ENCODE measurements at regions not wholly inside any gene's neighbourhood (a gene's known extent, or its start where the extent isn't known, plus 50 kb on each side); places are given as distances from the start of the nearest gene placed in this dataset.

DNA sequence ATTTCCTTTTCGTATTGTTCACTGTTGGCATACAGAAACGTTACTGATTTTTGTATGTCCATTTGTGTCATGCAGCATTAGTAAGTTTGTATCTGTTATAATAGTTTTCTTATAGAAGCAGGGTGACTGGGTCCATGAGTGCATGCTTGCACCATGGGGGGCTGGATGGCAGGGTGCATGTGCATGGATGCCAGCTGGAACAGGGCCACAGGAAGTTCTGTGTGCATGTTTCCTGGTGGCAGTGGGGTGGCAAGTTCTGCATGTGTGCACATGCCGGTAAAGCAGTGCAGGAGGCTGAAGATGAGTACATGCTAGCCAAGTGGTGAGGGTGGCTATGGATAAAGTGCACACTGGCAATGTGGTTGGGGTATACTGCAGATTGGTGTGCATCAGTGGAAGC lies 468.0 kb upstream of the KLHL4 start:
- Histone ChIP-seq H3K4me3 (ENCODE audit: low read length) (no peak overlapping the region), H4K8ac (ENCODE audit: low read depth, low read length) (no peak overlapping the region), H3K27me3 (ENCODE audit: insufficient read depth, low read length, poor library complexity) (no peaks in the 10 kb centered on the region), H3K9ac (ENCODE audit: low read length) (no peak overlapping the region), H3K18ac (ENCODE audit: low read length) (no peak overlapping the region), H2BK120ac (ENCODE audit: low read depth, low read length) (no peak overlapping the region), H2AK5ac (ENCODE audit: low read length) (no peak overlapping the region), H3K23ac (ENCODE audit: low read length) (no peak overlapping the region), H3K56ac (ENCODE audit: low read length) (no peak overlapping the region), H3K4me1 (ENCODE audit: control insufficient read depth, low read depth, low read length) (no peaks in the 10 kb centered on the region), H3K27ac (ENCODE audit: low read depth, low read length) (no peak overlapping the region), H2BK15ac (replicated peaks; ENCODE audit: low read depth) (no peak overlapping the region), H3K79me2 (ENCODE audit: control insufficient read depth, insufficient read depth, low read length) (no peaks in the 10 kb centered on the region), H2BK5ac (ENCODE audit: low read length) (no peak overlapping the region), H3K4me2 (ENCODE audit: low read length) (no peak overlapping the region), H3K36me3 (ENCODE audit: control insufficient read depth, insufficient read depth, low read length) (no peaks in the 10 kb centered on the region), H4K5ac (ENCODE audit: low read length) (no peak overlapping the region), H3K79me1 (ENCODE audit: low read length) (no peaks in the 10 kb centered on the region), H3K4ac (ENCODE audit: low read depth, low read length) (no peak overlapping the region)
- WGBS (ENCODE audit: extremely low coverage, insufficient coverage, low lambda C conversion rate): no CpG with 5 or more reads among the region's 3 CpGs
- DNase-seq: no peak

DNA sequence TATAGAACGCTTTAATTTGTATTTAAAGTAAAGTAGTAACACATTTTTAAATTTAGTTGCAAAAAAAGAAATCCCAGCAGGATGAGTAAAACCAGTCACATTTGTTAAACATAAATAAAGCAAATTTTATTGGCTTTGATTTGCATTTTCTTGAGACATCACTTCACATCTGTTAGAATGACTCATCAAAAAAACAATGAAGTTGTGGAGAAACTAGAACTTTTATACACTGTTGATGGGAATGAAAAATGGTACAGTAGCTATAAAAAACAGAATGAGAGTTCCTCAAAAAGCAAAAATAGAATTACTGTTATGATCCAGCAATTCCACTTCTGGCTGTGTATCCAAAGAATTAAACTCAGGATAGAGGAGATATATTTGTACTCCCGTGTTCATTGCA lies 454.0 kb upstream of the KLHL4 start:
- Histone ChIP-seq H2BK5ac (ENCODE audit: low read length) (no peak overlapping the region), H3K36me3 (ENCODE audit: control insufficient read depth, insufficient read depth, low read length) (no peaks in the 10 kb centered on the region), H3K27ac (ENCODE audit: low read depth, low read length) (no peak overlapping the region), H3K4ac (ENCODE audit: low read depth, low read length) (no peak overlapping the region), H2BK15ac (replicated peaks; ENCODE audit: low read depth) (no peak overlapping the region), H3K23ac (ENCODE audit: low read length) (no peak overlapping the region), H3K4me1 (ENCODE audit: control insufficient read depth, low read depth, low read length) (no peaks in the 10 kb centered on the region), H4K5ac (ENCODE audit: low read length) (no peak overlapping the region), H3K4me3 (ENCODE audit: low read length) (no peak overlapping the region), H3K56ac (ENCODE audit: low read length) (no peak overlapping the region), H3K79me2 (ENCODE audit: control insufficient read depth, insufficient read depth, low read length) (no peaks in the 10 kb centered on the region), H3K9ac (ENCODE audit: low read length) (no peak overlapping the region), H4K8ac (ENCODE audit: low read depth, low read length) (no peak overlapping the region), H3K4me2 (ENCODE audit: low read length) (no peak overlapping the region), H2AK5ac (ENCODE audit: low read length) (no peak overlapping the region), H3K27me3 (ENCODE audit: insufficient read depth, low read length, poor library complexity) (no peaks in the 10 kb centered on the region), H3K18ac (ENCODE audit: low read length) (no peak overlapping the region), H3K79me1 (ENCODE audit: low read length) (no peaks in the 10 kb centered on the region), H2BK120ac (ENCODE audit: low read depth, low read length) (no peak overlapping the region)
- WGBS (ENCODE audit: extremely low coverage, insufficient coverage, low lambda C conversion rate): no CpG with 5 or more reads among the region's 2 CpGs
- no peak for DNase-seq

DNA sequence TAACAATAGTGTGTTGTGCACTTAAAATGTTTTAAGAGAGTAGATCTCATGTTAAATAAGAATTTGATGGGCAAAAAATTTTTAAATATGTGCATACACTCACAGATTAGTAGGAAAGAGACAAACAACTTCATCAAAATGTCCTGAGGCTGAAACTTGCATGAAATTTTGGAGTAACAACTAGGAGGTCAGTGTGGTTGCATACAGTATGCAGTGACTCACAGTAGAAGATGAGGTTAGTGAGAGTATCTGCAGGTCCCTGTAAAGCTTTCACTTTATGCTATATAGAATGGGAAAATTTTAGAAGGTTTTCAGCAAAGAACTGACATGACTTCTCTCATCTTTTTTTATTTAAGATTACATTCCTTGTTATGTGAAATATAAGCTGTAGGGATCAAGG lies 453.1 kb upstream of the KLHL4 start:
- H3K79me1 ChIP-seq (ENCODE audit: low read length): no peaks in the 10 kb centered on the region
- H4K5ac ChIP-seq (ENCODE audit: low read length): no peak overlapping the region
- H2BK15ac ChIP-seq (replicated peaks; ENCODE audit: low read depth): no peak overlapping the region
- H3K27me3 ChIP-seq (ENCODE audit: insufficient read depth, low read length, poor library complexity): no peaks in the 10 kb centered on the region
- no peak overlapping the region for H2BK120ac ChIP-seq (ENCODE audit: low read depth, low read length)
- no peak for DNase-seq
- H3K79me2 ChIP-seq (ENCODE audit: control insufficient read depth, insufficient read depth, low read length): no peaks in the 10 kb centered on the region
- H4K8ac ChIP-seq (ENCODE audit: low read depth, low read length): no peak overlapping the region
- no peaks in the 10 kb centered on the region for H3K36me3 ChIP-seq (ENCODE audit: control insufficient read depth, insufficient read depth, low read length)
- no peak overlapping the region for H3K23ac ChIP-seq (ENCODE audit: low read length)
- no peak overlapping the region for H2BK5ac ChIP-seq (ENCODE audit: low read length)
- no peak overlapping the region for H3K4me2 ChIP-seq (ENCODE audit: low read length)
- H3K4ac ChIP-seq (ENCODE audit: low read depth, low read length): no peak overlapping the region
- H3K56ac ChIP-seq (ENCODE audit: low read length): no peak overlapping the region
- H2AK5ac ChIP-seq (ENCODE audit: low read length): no peak overlapping the region
- no peak overlapping the region for H3K9ac ChIP-seq (ENCODE audit: low read length)
- no peak overlapping the region for H3K27ac ChIP-seq (ENCODE audit: low read depth, low read length)
- no peak overlapping the region for H3K4me3 ChIP-seq (ENCODE audit: low read length)
- no peaks in the 10 kb centered on the region for H3K4me1 ChIP-seq (ENCODE audit: control insufficient read depth, low read depth, low read length)
- no peak overlapping the region for H3K18ac ChIP-seq (ENCODE audit: low read length)

DNA sequence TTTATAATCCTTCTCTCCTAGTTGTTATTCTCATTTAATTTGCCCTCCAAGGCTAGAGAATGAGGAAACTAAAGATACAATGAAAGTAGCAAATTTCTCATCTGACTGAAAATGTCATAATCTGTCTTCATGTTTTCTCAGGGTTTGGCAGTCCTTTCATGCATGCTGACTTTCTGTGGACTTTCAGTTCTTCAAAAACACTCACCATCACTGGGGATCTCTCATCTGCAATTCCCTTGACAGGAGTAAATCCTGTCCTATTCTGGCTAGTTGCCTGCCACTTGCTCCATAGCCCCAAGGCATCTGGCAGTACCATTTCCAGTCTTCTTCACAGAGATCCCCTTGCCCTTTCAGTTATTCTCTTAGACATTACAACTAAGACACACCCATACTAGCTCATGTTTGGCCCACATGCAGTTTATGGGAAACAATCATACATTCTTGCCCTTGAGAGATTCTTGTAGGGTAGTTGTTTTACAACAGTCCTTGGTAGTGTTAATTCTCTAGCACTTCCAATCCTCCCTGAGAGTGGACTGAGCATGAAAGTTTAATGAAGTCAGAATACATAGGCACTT lies 449.7 kb upstream of the KLHL4 start:
- no peaks in the 10 kb centered on the region for H3K79me2 ChIP-seq (ENCODE audit: control insufficient read depth, insufficient read depth, low read length)
- no peak for DNase-seq
- H3K4ac ChIP-seq (ENCODE audit: low read depth, low read length): no peak overlapping the region
- no peak overlapping the region for H2BK15ac ChIP-seq (replicated peaks; ENCODE audit: low read depth)
- no peak overlapping the region for H2BK120ac ChIP-seq (ENCODE audit: low read depth, low read length)
- H3K36me3 ChIP-seq (ENCODE audit: control insufficient read depth, insufficient read depth, low read length): no peaks in the 10 kb centered on the region
- H3K4me3 ChIP-seq (ENCODE audit: low read length): no peak overlapping the region
- H3K27me3 ChIP-seq (ENCODE audit: insufficient read depth, low read length, poor library complexity): no peaks in the 10 kb centered on the region
- no peak overlapping the region for H3K56ac ChIP-seq (ENCODE audit: low read length)
- H4K8ac ChIP-seq (ENCODE audit: low read depth, low read length): no peak overlapping the region
- no peak overlapping the region for H2AK5ac ChIP-seq (ENCODE audit: low read length)
- H2BK5ac ChIP-seq (ENCODE audit: low read length): no peak overlapping the region
- H3K18ac ChIP-seq (ENCODE audit: low read length): no peak overlapping the region
- no peak overlapping the region for H3K9ac ChIP-seq (ENCODE audit: low read length)
- H3K23ac ChIP-seq (ENCODE audit: low read length): no peak overlapping the region
- H4K5ac ChIP-seq (ENCODE audit: low read length): no peak overlapping the region
- H3K79me1 ChIP-seq (ENCODE audit: low read length): no peaks in the 10 kb centered on the region
- H3K4me2 ChIP-seq (ENCODE audit: low read length): no peak overlapping the region
- no peak overlapping the region for H3K27ac ChIP-seq (ENCODE audit: low read depth, low read length)
- no peaks in the 10 kb centered on the region for H3K4me1 ChIP-seq (ENCODE audit: control insufficient read depth, low read depth, low read length)

DNA sequence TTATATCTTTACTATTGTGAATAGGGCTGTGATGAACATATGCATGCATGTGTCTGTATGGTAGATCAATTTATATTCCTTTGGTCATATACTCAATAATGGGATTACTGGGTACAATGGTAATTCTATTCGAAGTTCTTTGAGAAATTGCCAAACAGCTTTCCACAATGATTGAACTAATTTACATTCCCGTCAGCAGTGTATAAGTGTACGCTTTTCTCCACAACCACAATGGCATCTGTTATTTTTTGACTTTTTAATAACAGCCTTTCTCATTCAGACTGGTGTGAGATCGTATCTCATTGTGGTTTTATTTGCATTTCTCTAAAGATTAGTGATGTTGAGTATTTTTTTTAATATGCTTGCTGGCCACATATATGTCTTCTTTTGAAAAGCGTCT lies 439.4 kb upstream of the KLHL4 start:
- H3K36me3 ChIP-seq (ENCODE audit: control insufficient read depth, insufficient read depth, low read length): no peaks in the 10 kb centered on the region
- H3K4me1 ChIP-seq (ENCODE audit: control insufficient read depth, low read depth, low read length): no peaks in the 10 kb centered on the region
- H3K4me3 ChIP-seq (ENCODE audit: low read length): no peak overlapping the region
- no peaks in the 10 kb centered on the region for H3K79me2 ChIP-seq (ENCODE audit: control insufficient read depth, insufficient read depth, low read length)
- H3K27ac ChIP-seq (ENCODE audit: low read depth, low read length): no peak overlapping the region
- H3K4me2 ChIP-seq (ENCODE audit: low read length): no peak overlapping the region
- H2BK15ac ChIP-seq (replicated peaks; ENCODE audit: low read depth): no peak overlapping the region
- WGBS (ENCODE audit: extremely low coverage, insufficient coverage, low lambda C conversion rate): no CpG with 5 or more reads among the region's 5 CpGs
- H3K23ac ChIP-seq (ENCODE audit: low read length): no peak overlapping the region
- H2BK5ac ChIP-seq (ENCODE audit: low read length): no peak overlapping the region
- H3K4ac ChIP-seq (ENCODE audit: low read depth, low read length): no peak overlapping the region
- no peaks in the 10 kb centered on the region for H3K27me3 ChIP-seq (ENCODE audit: insufficient read depth, low read length, poor library complexity)
- DNase-seq: no peak
- H3K9ac ChIP-seq (ENCODE audit: low read length): no peak overlapping the region
- H4K5ac ChIP-seq (ENCODE audit: low read length): no peak overlapping the region
- no peak overlapping the region for H2AK5ac ChIP-seq (ENCODE audit: low read length)
- H3K56ac ChIP-seq (ENCODE audit: low read length): no peak overlapping the region
- no peaks in the 10 kb centered on the region for H3K79me1 ChIP-seq (ENCODE audit: low read length)
- no peak overlapping the region for H2BK120ac ChIP-seq (ENCODE audit: low read depth, low read length)
- H3K18ac ChIP-seq (ENCODE audit: low read length): no peak overlapping the region
- H4K8ac ChIP-seq (ENCODE audit: low read depth, low read length): no peak overlapping the region

DNA sequence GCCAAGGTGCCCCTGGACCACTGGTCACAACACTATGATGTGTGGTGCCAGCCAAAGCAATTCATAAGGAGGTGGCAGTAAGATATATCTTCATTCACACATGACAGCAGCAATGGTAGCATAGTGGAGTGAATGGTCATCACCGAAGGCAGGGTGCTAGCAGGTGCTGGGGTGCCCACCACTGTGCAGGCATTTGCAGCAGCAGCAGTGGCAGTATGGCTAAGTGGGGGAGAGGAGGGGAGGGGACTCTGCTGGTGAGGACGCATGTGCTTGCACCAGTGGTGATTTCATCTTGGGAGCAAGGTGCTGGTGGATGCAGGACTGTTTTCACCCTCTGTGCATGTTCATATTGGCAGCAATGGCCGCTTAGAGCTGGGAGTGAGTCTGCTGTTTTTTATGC lies 419.1 kb upstream of the KLHL4 start:
- no peak overlapping the region for H3K4me3 ChIP-seq (ENCODE audit: low read length)
- DNase-seq: no peak
- H2BK5ac ChIP-seq (ENCODE audit: low read length): no peak overlapping the region
- no peak overlapping the region for H3K9ac ChIP-seq (ENCODE audit: low read length)
- no peak overlapping the region for H3K27ac ChIP-seq (ENCODE audit: low read depth, low read length)
- WGBS (ENCODE audit: extremely low coverage, insufficient coverage, low lambda C conversion rate): no CpG with 5 or more reads among the region's 3 CpGs
- H3K4me2 ChIP-seq (ENCODE audit: low read length): no peak overlapping the region
- H4K5ac ChIP-seq (ENCODE audit: low read length): no peak overlapping the region
- no peak overlapping the region for H2AK5ac ChIP-seq (ENCODE audit: low read length)
- no peak overlapping the region for H3K56ac ChIP-seq (ENCODE audit: low read length)
- no peaks in the 10 kb centered on the region for H3K79me1 ChIP-seq (ENCODE audit: low read length)
- no peak overlapping the region for H2BK120ac ChIP-seq (ENCODE audit: low read depth, low read length)
- no peak overlapping the region for H3K18ac ChIP-seq (ENCODE audit: low read length)
- no peaks in the 10 kb centered on the region for H3K4me1 ChIP-seq (ENCODE audit: control insufficient read depth, low read depth, low read length)
- H3K4ac ChIP-seq (ENCODE audit: low read depth, low read length): no peak overlapping the region
- H3K23ac ChIP-seq (ENCODE audit: low read length): no peak overlapping the region
- no peaks in the 10 kb centered on the region for H3K79me2 ChIP-seq (ENCODE audit: control insufficient read depth, insufficient read depth, low read length)
- H2BK15ac ChIP-seq (replicated peaks; ENCODE audit: low read depth): no peak overlapping the region
- no peak overlapping the region for H4K8ac ChIP-seq (ENCODE audit: low read depth, low read length)
- H3K36me3 ChIP-seq (ENCODE audit: control insufficient read depth, insufficient read depth, low read length): no peaks in the 10 kb centered on the region
- H3K27me3 ChIP-seq (ENCODE audit: insufficient read depth, low read length, poor library complexity): no peaks in the 10 kb centered on the region

All from mesendoderm (in vitro differentiated cells).